ENCODE measurements at regions not wholly inside any gene's neighbourhood (a gene's known extent, or its start where the extent isn't known, plus 50 kb on each side); places are given as distances from the start of the nearest gene placed in this dataset.

- TF ChIP-seq ATF3 (IDR thresholded peaks at IDR 0.05) (no peak), SP1 (IDR thresholded peaks at IDR 0.05) (no peak), FOXA2 (IDR thresholded peaks at IDR 0.05) (no peak)
These were observed 523.7 kb downstream of the CCDC171 start (continued) for GRCh38 chr9:16076511-16076910.

GRCh38 chr9:16082796-16083195, 530.0 kb downstream of the CCDC171 start:
- no peaks in the 10 kb centered on the region for H3K27me3 ChIP-seq (ENCODE audit: control insufficient read depth in 4 of 4, insufficient read depth in 4 of 4, low read length in 3 of 4)
- DNase-seq (ENCODE audit: low spot score): no peak
- H3K4me3 ChIP-seq (ENCODE audit: low read depth in 1 of 3, low read length in 3 of 3): no peak overlapping the region
- H3K9ac ChIP-seq (ENCODE audit: low read depth in 1 of 2, low read length in 2 of 2): no peak overlapping the region
- H3K36me3 ChIP-seq (ENCODE audit: control insufficient read depth in 4 of 4, insufficient read depth in 3 of 4, low read depth in 1 of 4, low read length in 3 of 4): no peaks in the 10 kb centered on the region
- WGBS: 80% methylated on average over 1 of the region's 1 CpG
- no peak for TF ChIP-seq GABPA (IDR thresholded peaks at IDR 0.05 in 1 of 2, conservative IDR thresholded peaks at IDR 0.05 in 1 of 2)
- TF ChIP-seq ATF3 (IDR thresholded peaks at IDR 0.05): no peak
- no peaks in the 10 kb centered on the region for H3K4me1 ChIP-seq (ENCODE audit: control insufficient read depth in 4 of 4, insufficient read depth in 4 of 4, low read length in 3 of 4)
- no peak overlapping the region for H3K27ac ChIP-seq (ENCODE audit: low read depth in 1 of 2, low read length in 2 of 2)
- peaks cover 0 to 3% (median 0%) of the 10 kb centered on the region in 4 donors for H3K9me3 ChIP-seq (ENCODE audit: control insufficient read depth in 4 of 4, low read length in 3 of 4)

- no peaks in the 10 kb centered on the region for H3K36me3 ChIP-seq (ENCODE audit: control insufficient read depth in 4 of 4, insufficient read depth in 3 of 4, low read depth in 1 of 4, low read length in 3 of 4)
- 90% methylated on average over 5 of the region's 5 CpGs for WGBS
- no peak for TF ChIP-seq CTCF (IDR thresholded peaks at IDR 0.05; ENCODE audit: low read depth, low read length, missing input control)
- no peak for TF ChIP-seq HNF4A (conservative IDR thresholded peaks at IDR 0.05)
- TF ChIP-seq JUND (IDR thresholded peaks at IDR 0.05): no peak
These were observed 532.4 kb downstream of the CCDC171 start for GRCh38 chr9:16085167-16085726.

GRCh38 chr9:16090907-16091629, 538.2 kb downstream of the CCDC171 start:
- no peak overlapping the region for H3K4me3 ChIP-seq (ENCODE audit: low read depth in 1 of 3, low read length in 3 of 3)
- no peak for TF ChIP-seq RXRA (IDR thresholded peaks at IDR 0.05)
- no peak for TF ChIP-seq EGR1 (IDR thresholded peaks at IDR 0.05; ENCODE audit: low read depth in 2 of 2)
- TF ChIP-seq ZBTB33 (IDR thresholded peaks at IDR 0.05): no peak
- TF ChIP-seq TAF1 (conservative IDR thresholded peaks at IDR 0.05): no peak
- TF ChIP-seq YY1 (IDR thresholded peaks at IDR 0.05): no peak
- TF ChIP-seq ATF3 (IDR thresholded peaks at IDR 0.05): no peak
- no peak for TF ChIP-seq MAX (IDR thresholded peaks at IDR 0.05)
- no peak for TF ChIP-seq FOXA1 (IDR thresholded peaks at IDR 0.05)
- H3K9me3 ChIP-seq (ENCODE audit: control insufficient read depth in 4 of 4, low read length in 3 of 4): no peaks in the 10 kb centered on the region
- no peak overlapping the region for H3K9ac ChIP-seq (ENCODE audit: low read depth in 1 of 2, low read length in 2 of 2)
- no peaks in the 10 kb centered on the region for H3K27me3 ChIP-seq (ENCODE audit: control insufficient read depth in 4 of 4, insufficient read depth in 4 of 4, low read length in 3 of 4)
- H3K27ac ChIP-seq (ENCODE audit: low read depth in 1 of 2, low read length in 2 of 2): no peak overlapping the region
- H3K36me3 ChIP-seq (ENCODE audit: control insufficient read depth in 4 of 4, insufficient read depth in 3 of 4, low read depth in 1 of 4, low read length in 3 of 4): no peaks in the 10 kb centered on the region
- no peaks in the 10 kb centered on the region for H3K4me1 ChIP-seq (ENCODE audit: control insufficient read depth in 4 of 4, insufficient read depth in 4 of 4, low read length in 3 of 4)
- no peak for DNase-seq (ENCODE audit: low spot score)
- 87% methylated on average over 3 of the region's 3 CpGs for WGBS

More at GRCh38 chr9:16085167-16085726, 532.4 kb downstream of the CCDC171 start:
- H3K9ac ChIP-seq (ENCODE audit: low read depth in 1 of 2, low read length in 2 of 2): no peak overlapping the region
- H3K9me3 ChIP-seq (ENCODE audit: control insufficient read depth in 4 of 4, low read length in 3 of 4): peaks cover 0 to 3% (median 0%) of the 10 kb centered on the region in 4 donors
- DNase-seq (ENCODE audit: low spot score): no peak
- no peaks in the 10 kb centered on the region for H3K4me1 ChIP-seq (ENCODE audit: control insufficient read depth in 4 of 4, insufficient read depth in 4 of 4, low read length in 3 of 4)
- H3K4me3 ChIP-seq (ENCODE audit: low read depth in 1 of 3, low read length in 3 of 3): no peak overlapping the region
- H3K27ac ChIP-seq (ENCODE audit: low read depth in 1 of 2, low read length in 2 of 2): no peak overlapping the region
- no peaks in the 10 kb centered on the region for H3K27me3 ChIP-seq (ENCODE audit: control insufficient read depth in 4 of 4, insufficient read depth in 4 of 4, low read length in 3 of 4)

All from liver (tissue), 8 donors.